ENCODE measurements at regions not wholly inside any gene's neighbourhood (a gene's known extent, or its start where the extent isn't known, plus 50 kb on each side); places are given as distances from the start of the nearest gene placed in this dataset.

- Mint-ChIP-seq H3K4me3 (no peak overlapping the region), H3K27ac (no peak overlapping the region), H3K36me3 (no peaks in the 10 kb centered on the region), H3K9me3 (no peaks in the 10 kb centered on the region), H3K4me1 (no peaks in the 10 kb centered on the region), H3K27me3 (ENCODE audit: low read depth in 3 of 3) (peaks cover 3 to 6% (median 4%) of the 10 kb centered on the region in 3 donors)
- DNase-seq: no peak
- H3K79me2 ChIP-seq (ENCODE audit: insufficient read depth, low read length): no peaks in the 10 kb centered on the region
- H3K9ac ChIP-seq (ENCODE audit: insufficient read depth, low read length, poor library complexity, severe bottlenecking): no peak overlapping the region
- no peak overlapping the region for H3K4me3 ChIP-seq (replicated peaks in 1 of 3; ENCODE audit: low read depth in 2 of 3, low read length in 3 of 3)
- intact Hi-C loops (cut with micrococcal nuclease): no loop called here
- H4K20me1 ChIP-seq (ENCODE audit: insufficient read depth, low read length): no peaks in the 10 kb centered on the region
- H3K36me3 ChIP-seq (replicated peaks in 1 of 2; ENCODE audit: control insufficient read depth in 1 of 2, insufficient read depth in 2 of 2, low read length in 2 of 2): no peaks in the 10 kb centered on the region
- no peaks in the 10 kb centered on the region for H3K4me1 ChIP-seq (ENCODE audit: control insufficient read depth in 1 of 2, insufficient read depth in 2 of 2, low read length in 2 of 2)
- no peak overlapping the region for H3K27ac ChIP-seq (ENCODE audit: low read depth in 1 of 2, low read length in 2 of 2)
- TF ChIP-seq CTCF (IDR thresholded peaks at IDR 0.05): no peak
- H3K27me3 ChIP-seq (ENCODE audit: control insufficient read depth in 2 of 2, insufficient read depth in 2 of 2, low read length in 2 of 2): no peaks in the 10 kb centered on the region
- no peak overlapping the region for H2AFZ ChIP-seq (ENCODE audit: insufficient read depth, low read depth, low read length, poor library complexity, severe bottlenecking)
- no peak overlapping the region for H3K4me2 ChIP-seq (replicated peaks; ENCODE audit: extremely low read depth, low read length, poor library complexity, severe bottlenecking)
- H3K9me3 ChIP-seq (replicated peaks in 1 of 2; ENCODE audit: control insufficient read depth in 1 of 2, insufficient read depth in 1 of 2, low read length in 2 of 2): no peaks in the 10 kb centered on the region
- WGBS (ENCODE audit: insufficient coverage): 78% methylated on average over 12 of the region's 12 CpGs
Observed at GRCh38 chr3:127038923-127039581, 56.1 kb downstream of the PLXNA1 start.

- TF ChIP-seq CTCF (IDR thresholded peaks at IDR 0.05): no peak
- no peaks in the 10 kb centered on the region for H3K4me1 ChIP-seq (ENCODE audit: control insufficient read depth in 1 of 2, insufficient read depth in 2 of 2, low read length in 2 of 2)
- no peaks in the 10 kb centered on the region for H4K20me1 ChIP-seq (ENCODE audit: insufficient read depth, low read length)
- H3K4me2 ChIP-seq (replicated peaks; ENCODE audit: extremely low read depth, low read length, poor library complexity, severe bottlenecking): no peak overlapping the region
- H3K27me3 ChIP-seq (ENCODE audit: control insufficient read depth in 2 of 2, insufficient read depth in 2 of 2, low read length in 2 of 2): no peaks in the 10 kb centered on the region
- Mint-ChIP-seq H3K27me3 (ENCODE audit: low read depth in 3 of 3) (peaks cover 3 to 6% (median 4%) of the 10 kb centered on the region in 3 donors), H3K27ac (no peak overlapping the region), H3K9me3 (no peaks in the 10 kb centered on the region), H3K4me3 (no peak overlapping the region), H3K36me3 (no peaks in the 10 kb centered on the region), H3K4me1 (no peaks in the 10 kb centered on the region)
- intact Hi-C loops (cut with micrococcal nuclease): no loop called here
- H3K79me2 ChIP-seq (ENCODE audit: insufficient read depth, low read length): no peaks in the 10 kb centered on the region
- DNase-seq: no peak
- H3K9ac ChIP-seq (ENCODE audit: insufficient read depth, low read length, poor library complexity, severe bottlenecking): no peak overlapping the region
- no peaks in the 10 kb centered on the region for H3K9me3 ChIP-seq (replicated peaks in 1 of 2; ENCODE audit: control insufficient read depth in 1 of 2, insufficient read depth in 1 of 2, low read length in 2 of 2)
- H3K4me3 ChIP-seq (replicated peaks in 1 of 3; ENCODE audit: low read depth in 2 of 3, low read length in 3 of 3): no peak overlapping the region
- WGBS (ENCODE audit: insufficient coverage): 88% methylated on average over 9 of the region's 9 CpGs
- no peak overlapping the region for H3K27ac ChIP-seq (ENCODE audit: low read depth in 1 of 2, low read length in 2 of 2)
- no peaks in the 10 kb centered on the region for H3K36me3 ChIP-seq (replicated peaks in 1 of 2; ENCODE audit: control insufficient read depth in 1 of 2, insufficient read depth in 2 of 2, low read length in 2 of 2)
- H2AFZ ChIP-seq (ENCODE audit: insufficient read depth, low read depth, low read length, poor library complexity, severe bottlenecking): no peak overlapping the region
Observed at GRCh38 chr3:127039719-127040118, 56.8 kb downstream of the PLXNA1 start.

Measured in CD14-positive monocyte (primary cell).